ENCODE measurements at regions not wholly inside any gene's neighbourhood (a gene's known extent, or its start where the extent isn't known, plus 50 kb on each side); places are given as distances from the start of the nearest gene placed in this dataset.
A peak's percentile ranks its signal among the peaks of the same experiment; 100 is the strongest.
"Not testable (repeated sequence)": the region's sequence is repeated elsewhere in the genome, so short reads cannot be mapped to it uniquely, and the experiment has no call there.

DNA sequence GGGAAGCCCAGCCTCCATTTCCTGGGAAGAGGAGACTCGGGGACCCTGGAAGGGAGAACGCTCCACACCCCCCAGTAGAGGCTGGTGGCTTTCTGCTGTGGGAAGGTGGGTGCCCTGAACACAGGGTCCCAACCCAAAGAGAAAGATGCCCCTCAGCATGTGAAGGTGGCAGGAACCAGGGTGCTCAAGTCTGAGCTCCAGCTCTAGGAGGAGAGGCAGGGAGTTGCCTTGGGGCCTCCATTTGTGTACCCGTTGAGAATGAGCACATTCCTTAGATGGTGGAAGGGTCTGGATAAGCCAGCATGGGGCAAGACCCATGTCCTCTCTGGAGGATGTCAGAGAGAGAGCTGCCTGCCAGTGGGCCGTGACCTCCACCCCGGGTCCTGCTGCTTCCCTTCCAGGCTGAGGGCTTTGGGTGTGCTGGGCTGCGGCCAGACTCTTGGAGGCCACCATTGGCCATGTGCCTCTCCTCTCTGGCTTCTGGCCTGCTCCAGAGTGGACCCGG lies 212.4 kb downstream of the TBC1D2B start:
- intact Hi-C loops (cut with DNase I): no loop called here
- WGBS, 3 donors: 50 to 71% (median 67%) methylated on average over 4 to 7 of the region's 7 CpGs
- H3K4me1 ChIP-seq (ENCODE audit: insufficient read depth): no peaks in the 10 kb centered on the region
- DNase-seq: no peak
- H3K27me3 ChIP-seq: no peaks in the 10 kb centered on the region
- no peak for TF ChIP-seq POLR2A (IDR thresholded peaks at IDR 0.05)
- TF ChIP-seq, protein P1, sequence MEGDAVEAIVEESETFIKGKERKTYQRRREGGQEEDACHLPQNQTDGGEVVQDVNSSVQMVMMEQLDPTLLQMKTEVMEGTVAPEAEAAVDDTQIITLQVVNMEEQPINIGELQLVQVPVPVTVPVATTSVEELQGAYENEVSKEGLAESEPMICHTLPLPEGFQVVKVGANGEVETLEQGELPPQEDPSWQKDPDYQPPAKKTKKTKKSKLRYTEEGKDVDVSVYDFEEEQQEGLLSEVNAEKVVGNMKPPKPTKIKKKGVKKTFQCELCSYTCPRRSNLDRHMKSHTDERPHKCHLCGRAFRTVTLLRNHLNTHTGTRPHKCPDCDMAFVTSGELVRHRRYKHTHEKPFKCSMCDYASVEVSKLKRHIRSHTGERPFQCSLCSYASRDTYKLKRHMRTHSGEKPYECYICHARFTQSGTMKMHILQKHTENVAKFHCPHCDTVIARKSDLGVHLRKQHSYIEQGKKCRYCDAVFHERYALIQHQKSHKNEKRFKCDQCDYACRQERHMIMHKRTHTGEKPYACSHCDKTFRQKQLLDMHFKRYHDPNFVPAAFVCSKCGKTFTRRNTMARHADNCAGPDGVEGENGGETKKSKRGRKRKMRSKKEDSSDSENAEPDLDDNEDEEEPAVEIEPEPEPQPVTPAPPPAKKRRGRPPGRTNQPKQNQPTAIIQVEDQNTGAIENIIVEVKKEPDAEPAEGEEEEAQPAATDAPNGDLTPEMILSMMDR (IDR thresholded peaks at IDR 0.05): no peak
- TF ChIP-seq EP300 (IDR thresholded peaks at IDR 0.05): no peak
- no peaks in the 10 kb centered on the region for H3K9me3 ChIP-seq
- H3K36me3 ChIP-seq: no peaks in the 10 kb centered on the region
- H3K4me3 ChIP-seq: no peak overlapping the region
- H3K27ac ChIP-seq: no peak overlapping the region

- Histone ChIP-seq H3K9me3 (no peaks in the 10 kb centered on the region), H3K4me3 (no peak overlapping the region), H3K27ac (no peak overlapping the region), H3K4me1 (ENCODE audit: insufficient read depth) (no peaks in the 10 kb centered on the region), H3K36me3 (no peaks in the 10 kb centered on the region), H3K27me3 (no peaks in the 10 kb centered on the region)
- intact Hi-C loops (cut with DNase I): no loop called here
- peak in 1 of 5 donors; percentile 6 for DNase-seq
- TF ChIP-seq POLR2A (IDR thresholded peaks at IDR 0.05) (no peak), EP300 (IDR thresholded peaks at IDR 0.05) (no peak)
- TF ChIP-seq, protein P1 (IDR thresholded peaks at IDR 0.05): no peak
- WGBS, 3 donors: 57 to 65% (median 57%) methylated on average over 15 to 21 of the region's 21 CpGs
Measured at GRCh38 chr15:77864211-77865105, 213.1 kb downstream of the TBC1D2B start.

GRCh38 chr15:77863491-77864105 lies 213.9 kb downstream of the TBC1D2B start:
- Histone ChIP-seq H3K36me3 (no peaks in the 10 kb centered on the region), H3K27ac (no peak overlapping the region), H3K4me1 (ENCODE audit: insufficient read depth) (no peaks in the 10 kb centered on the region), H3K27me3 (no peaks in the 10 kb centered on the region), H3K9me3 (no peaks in the 10 kb centered on the region), H3K4me3 (no peak overlapping the region)
- TF ChIP-seq EP300 (IDR thresholded peaks at IDR 0.05) (no peak), POLR2A (IDR thresholded peaks at IDR 0.05) (no peak)
- TF ChIP-seq, protein P1 (IDR thresholded peaks at IDR 0.05): no peak
- 74 to 81% (median 74%) methylated on average over 10 to 12 of the region's 12 CpGs for WGBS, 3 donors
- DNase-seq: no peak
- intact Hi-C loops (cut with DNase I): no loop called here

DNA sequence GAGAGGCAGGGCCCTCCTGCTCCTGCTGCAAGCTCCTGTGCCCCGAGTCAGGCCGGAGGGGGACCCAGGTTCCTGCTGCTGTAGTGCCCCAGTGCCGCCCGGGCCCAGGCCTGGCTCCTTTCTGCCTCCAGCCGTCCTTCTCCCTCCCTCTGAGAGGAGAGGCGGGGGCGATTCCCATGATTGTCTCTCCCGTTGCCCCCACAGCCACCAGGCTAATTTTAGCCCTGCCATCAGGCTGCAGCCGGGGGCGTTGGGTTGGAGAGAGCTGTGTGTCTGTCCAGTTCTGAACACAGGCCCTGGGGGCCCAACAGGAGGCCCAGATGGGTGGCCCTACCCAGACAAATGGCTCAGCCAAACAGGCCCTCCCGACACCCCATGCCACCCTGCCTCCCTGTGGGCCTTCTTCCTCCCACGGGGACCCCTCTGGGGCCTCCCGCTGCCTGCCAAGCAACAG lies 214.8 kb downstream of the TBC1D2B start:
- H3K36me3 ChIP-seq: no peaks in the 10 kb centered on the region
- H3K9me3 ChIP-seq: no peaks in the 10 kb centered on the region
- no peaks in the 10 kb centered on the region for H3K27me3 ChIP-seq
- intact Hi-C loops (cut with DNase I): no loop called here
- H3K4me3 ChIP-seq: no peak overlapping the region
- H3K27ac ChIP-seq: no peak overlapping the region
- no peak for DNase-seq
- no peaks in the 10 kb centered on the region for H3K4me1 ChIP-seq (ENCODE audit: insufficient read depth)
- TF ChIP-seq POLR2A (IDR thresholded peaks at IDR 0.05) (no peak), EP300 (IDR thresholded peaks at IDR 0.05) (no peak)
- TF ChIP-seq, protein P1 (IDR thresholded peaks at IDR 0.05): no peak
- WGBS, 3 donors: 70 to 78% (median 73%) methylated on average over 13 of the region's 13 CpGs

DNA sequence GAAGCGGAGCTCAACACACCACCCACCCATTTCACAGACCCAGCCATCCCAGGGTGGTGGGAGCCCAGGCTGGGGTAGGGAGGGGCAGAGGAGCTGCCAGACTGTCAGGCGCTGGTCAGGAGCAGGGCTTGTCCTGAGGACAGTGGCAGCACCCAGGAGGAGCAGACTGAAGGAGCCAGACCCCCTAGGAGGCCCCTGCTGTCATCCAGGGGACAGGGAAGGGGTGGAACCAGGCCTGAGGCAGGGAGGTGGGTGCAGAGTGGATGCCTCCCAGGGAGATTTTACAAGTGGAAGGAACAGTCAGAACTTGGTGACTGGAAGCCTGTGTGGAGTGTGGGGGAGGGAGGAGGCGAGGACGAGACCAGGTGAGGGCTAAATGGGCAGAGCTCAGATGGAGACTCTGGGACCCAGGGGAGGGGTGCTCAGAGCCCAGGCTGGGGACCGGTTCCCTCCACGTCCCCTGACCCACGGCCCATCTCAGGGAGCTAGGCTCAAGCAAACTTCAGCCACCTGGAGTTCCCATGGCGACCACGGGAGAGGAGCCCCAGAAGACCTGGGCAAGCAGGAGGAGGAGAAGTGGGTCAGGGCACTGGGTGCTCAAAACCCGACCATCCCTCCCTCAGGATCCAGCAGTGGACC lies 215.4 kb downstream of the TBC1D2B start:
- intact Hi-C loops (cut with DNase I); H3K27me3 ChIP-seq; H3K4me3 ChIP-seq; DNase-seq; H3K4me1 ChIP-seq (ENCODE audit: insufficient read depth); H3K27ac ChIP-seq; H3K36me3 ChIP-seq; H3K9me3 ChIP-seq: not testable (repeated sequence)
- WGBS, 3 donors: 67 to 78% (median 74%) methylated on average over 9 to 10 of the region's 10 CpGs

All from ovary (tissue), 7 donors.